Pulmonary artery endothelial cell (primary cell): ENCODE measurements at regions not wholly inside any gene's neighbourhood (a gene's known extent, or its start where the extent isn't known, plus 50 kb on each side); places are given as distances from the start of the nearest gene placed in this dataset.
"Not testable (repeated sequence)": the region's sequence is repeated elsewhere in the genome, so short reads cannot be mapped to it uniquely, and the experiment has no call there.

Experiments
- DNase-seq: peaks from one replicate; pipeline ENCODE4 v3.0.0-alpha.2; 2011; ENCODE audit warnings: low read depth, low spot score

DNA sequence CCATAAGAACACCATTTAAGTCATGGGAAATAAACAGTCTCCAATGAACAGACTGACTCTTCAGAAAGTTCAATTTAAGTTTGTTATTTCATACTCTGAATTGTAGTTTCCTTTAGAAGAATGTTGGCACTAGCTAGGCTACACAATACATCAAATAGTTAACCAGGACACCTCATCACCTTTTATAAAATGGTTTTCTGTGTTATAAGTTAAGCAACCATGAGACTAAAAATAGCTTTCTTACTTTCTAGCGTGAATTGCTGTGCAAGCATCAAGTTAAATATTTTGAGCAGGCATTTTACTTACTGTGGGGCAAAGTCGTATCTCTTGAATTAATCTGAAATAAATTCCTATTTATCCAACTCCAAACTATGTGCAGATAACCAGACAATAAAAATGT, 1092.6 kb upstream of the SLC39A10 start:
- DNase-seq, result no peak

DNA sequence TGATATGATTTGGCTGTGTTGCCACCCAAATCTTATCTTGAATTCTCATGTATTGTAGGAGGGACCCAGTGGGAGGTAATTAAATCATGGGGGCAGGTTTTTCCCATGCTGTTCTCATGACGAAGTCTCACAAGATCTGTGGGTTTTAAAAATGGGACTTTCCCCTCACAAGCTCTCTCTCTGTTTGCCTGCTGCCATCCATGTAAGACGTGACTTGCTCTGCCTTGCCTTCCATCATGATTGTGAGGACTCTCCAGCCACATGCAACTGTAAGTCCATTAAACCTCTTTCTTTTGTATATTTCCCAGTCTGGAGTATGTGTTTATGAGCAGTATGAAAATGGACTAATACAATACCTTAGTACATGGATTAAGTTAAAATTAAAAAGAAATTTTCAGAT, 1094.7 kb upstream of the SLC39A10 start:
- no peak for DNase-seq

GRCh38 chr2:194559964-194560363, 1097.1 kb upstream of the SLC39A10 start:
- DNase-seq, result no peak

DNA sequence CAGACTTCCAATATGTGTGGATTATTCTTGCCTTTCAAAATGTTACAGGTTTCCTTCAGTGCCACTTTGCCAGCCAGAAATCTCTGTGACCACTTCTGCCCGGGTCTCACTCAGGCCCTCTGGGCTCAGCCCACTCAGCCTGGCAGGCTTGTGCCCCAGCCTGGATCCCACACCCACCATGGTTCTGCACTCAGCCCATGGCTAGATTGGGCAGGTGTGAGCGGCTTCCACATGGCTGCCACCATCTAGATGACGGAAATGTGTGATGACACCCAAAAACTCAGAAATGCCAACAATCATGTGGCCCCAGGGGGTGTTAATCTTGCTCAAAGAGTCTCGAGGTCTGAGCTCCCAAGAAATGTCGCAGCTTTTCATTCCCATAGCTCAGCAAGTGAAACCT, 1097.5 kb upstream of the SLC39A10 start:
- no peak for DNase-seq

- no peak for DNase-seq
These were observed 1099.0 kb upstream of the SLC39A10 start for GRCh38 chr2:194557993-194558392.

GRCh38 chr2:194556629-194557028, 1100.4 kb upstream of the SLC39A10 start:
- DNase-seq, result no peak

GRCh38 chr2:194553980-194554379, 1103.0 kb upstream of the SLC39A10 start:
- DNase-seq, result no peak

- no peak for DNase-seq
These were observed 1106.3 kb upstream of the SLC39A10 start for GRCh38 chr2:194550702-194551101.

DNA sequence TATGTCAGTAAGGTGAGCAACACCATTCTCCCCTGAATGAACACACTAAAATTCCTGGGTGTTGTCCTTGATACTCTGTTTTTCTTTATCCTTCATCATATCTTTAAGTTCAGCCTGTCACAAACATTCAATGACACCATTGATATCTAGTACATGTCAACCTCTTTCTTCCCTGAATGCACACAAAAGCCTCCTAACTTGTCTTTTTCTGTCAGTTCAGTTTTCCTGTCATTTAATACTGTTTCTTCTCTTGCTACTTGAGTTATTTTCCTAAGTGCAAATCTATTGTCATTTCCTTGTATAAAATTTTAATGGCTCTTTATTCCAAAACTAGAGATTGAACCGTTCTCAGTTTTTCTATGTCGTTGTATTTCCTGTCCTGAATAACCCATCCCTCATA, 1107.6 kb upstream of the SLC39A10 start:
- no peak for DNase-seq

DNA sequence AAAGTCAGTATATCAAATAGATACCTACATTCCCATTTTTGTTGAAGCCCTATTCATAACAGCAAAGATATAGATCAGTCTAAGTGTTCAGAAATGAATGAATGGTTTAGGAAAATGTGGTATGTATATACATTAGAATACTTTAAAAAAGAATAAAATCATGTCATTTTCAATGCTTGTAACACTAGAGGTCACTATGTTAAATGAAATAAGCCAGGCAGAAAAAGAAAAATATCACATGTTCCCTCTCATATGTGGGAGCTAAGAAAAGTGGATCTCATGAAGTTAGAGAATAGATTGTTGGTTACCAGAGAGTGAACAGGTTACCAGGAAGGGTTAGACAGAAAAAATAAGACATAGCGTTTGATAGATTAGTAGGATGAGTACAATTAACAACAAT, 1111.0 kb upstream of the SLC39A10 start:
- DNase-seq, result no peak

DNA sequence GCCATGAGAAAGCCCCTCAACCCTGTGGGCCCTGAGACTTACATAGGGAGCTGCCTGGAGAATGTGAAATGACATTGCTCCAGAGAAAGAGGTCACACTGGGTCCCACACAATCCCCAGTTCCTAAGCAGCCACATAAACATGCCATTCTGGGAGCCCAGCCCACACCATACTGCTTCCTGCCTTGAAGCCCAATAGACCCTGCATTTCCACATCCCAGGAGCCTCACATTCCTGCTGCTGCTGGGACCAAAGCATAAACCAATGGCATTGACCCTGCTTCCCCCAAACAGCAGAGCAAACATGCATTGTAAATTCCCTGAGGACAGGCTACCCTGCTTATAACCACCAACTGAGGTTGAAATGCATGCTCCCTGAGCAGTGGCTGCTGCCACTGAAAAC, 1117.6 kb upstream of the SLC39A10 start:
- no peak for DNase-seq

- DNase-seq, result no peak
These were observed 1130.9 kb upstream of the SLC39A10 start for GRCh38 chr2:194526121-194526520.

DNA sequence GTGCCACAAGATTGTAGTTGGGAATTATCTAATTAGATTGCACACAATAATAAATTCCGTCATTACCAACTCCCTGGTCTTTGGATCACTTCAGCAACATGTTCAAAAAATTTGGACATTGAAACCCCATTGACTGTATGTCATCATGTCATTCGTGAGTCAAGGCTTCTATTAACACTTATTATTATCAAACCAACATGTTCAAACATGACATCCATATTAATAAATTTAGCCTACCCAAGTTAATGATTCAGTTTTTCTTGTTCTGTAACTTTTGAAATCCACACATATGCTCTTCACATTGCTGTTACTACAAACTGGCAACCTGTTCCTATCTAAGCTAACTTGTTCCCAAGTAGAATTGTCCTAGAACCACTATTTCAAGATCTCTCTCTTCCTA, 1142.7 kb upstream of the SLC39A10 start:
- no peak for DNase-seq

GRCh38 chr2:194511070-194511469, 1146.0 kb upstream of the SLC39A10 start:
- not testable (repeated sequence) for DNase-seq

- DNase-seq, result not testable (repeated sequence)
These were observed 1152.2 kb upstream of the SLC39A10 start for GRCh38 chr2:194504876-194505275.

DNA sequence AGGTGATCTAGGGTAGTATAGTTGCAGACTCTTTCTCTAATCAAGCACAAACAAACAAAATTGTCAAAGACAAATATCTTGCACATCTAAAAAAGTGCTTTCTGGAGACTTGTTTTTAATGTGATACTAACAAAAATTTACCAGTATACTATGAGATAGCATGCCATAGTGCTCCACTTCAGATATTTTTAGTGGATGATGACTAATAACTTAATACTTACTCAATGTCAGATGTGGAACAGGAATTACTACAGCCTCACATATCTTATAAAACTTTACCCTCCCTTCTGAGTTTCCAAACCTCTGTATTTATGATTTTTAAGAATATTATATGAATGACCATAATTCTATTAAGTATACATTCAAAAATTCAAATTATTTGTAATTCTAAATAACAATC, 1162.0 kb upstream of the SLC39A10 start:
- DNase-seq, result no peak

DNA sequence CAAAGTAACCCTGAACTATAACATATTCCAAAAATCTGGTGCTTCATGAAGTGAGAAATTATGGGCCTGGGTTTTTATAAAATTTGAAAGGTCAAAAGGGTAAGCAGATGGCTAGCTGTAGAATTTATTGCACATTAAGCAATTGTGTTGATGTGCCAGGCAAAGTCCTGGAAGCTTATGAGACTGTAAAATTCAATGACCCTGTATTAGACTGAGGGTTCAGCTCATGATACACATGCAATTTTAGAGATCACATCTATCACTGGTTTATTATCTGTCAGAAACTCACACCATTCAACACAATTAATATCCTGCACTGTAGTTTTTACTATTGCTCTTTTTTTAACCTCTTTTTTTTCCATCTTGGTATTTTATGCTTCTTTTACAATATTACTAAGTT, 1162.6 kb upstream of the SLC39A10 start:
- DNase-seq, result no peak

DNA sequence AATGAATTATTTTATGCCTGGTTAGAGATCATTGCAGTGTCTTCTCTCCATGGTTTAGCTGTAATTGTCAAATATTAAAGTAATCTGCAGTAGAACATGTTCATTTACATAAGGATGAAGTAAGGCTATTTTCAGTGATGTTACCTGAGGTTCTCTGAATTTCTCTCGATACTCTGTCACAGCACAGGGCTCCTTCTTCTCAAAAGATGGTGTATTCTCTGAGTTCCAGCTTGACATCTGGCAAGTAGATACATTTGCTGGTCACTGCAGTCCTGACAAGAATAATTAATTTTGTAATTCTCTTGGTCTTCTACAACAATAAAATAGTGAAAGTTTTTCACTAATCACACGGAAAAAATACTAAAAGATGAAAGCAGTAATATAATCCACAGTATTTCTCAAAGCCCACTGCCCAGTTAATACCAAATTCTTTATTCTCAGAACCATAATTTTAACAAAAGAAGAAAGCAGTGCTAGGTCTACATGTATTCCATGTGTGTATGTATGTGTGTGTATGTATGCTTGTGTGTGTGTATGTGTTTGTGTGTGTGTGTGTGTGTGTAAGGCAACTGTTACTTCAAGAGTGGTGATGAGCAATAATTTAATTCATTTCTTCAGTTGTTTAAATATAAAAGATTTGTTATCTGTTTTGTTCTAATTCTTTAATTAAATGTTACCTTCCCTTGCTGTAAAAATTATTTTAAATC, 1165.5 kb upstream of the SLC39A10 start:
- no peak for DNase-seq

- no peak for DNase-seq
These were observed 1170.7 kb upstream of the SLC39A10 start for GRCh38 chr2:194486326-194486725.

DNA sequence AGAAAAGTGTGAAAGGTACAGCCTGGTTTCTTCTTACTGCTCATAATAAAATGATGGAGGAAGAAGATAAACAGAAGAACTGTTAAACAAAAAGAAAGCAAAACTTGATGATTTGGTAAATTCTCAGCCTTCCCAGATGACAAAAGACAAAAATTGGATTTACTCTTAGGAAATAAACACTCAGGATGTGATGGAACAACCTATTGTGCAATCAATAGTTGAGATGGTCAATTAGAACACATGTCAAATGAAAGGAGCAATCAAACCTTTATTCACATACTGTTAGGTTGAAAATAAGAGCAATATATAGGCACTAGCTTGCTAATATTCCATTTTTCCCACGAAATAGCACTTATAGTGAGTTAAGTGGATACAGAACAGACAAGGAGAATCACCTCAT, 1174.0 kb upstream of the SLC39A10 start:
- no peak for DNase-seq

- DNase-seq, result no peak
These were observed 1191.4 kb upstream of the SLC39A10 start for GRCh38 chr2:194465641-194466040.

GRCh38 chr2:194464964-194465638, 1191.9 kb upstream of the SLC39A10 start:
- no peak for DNase-seq

GRCh38 chr2:194462883-194463282, 1194.1 kb upstream of the SLC39A10 start:
- not testable (repeated sequence) for DNase-seq
